ENCODE measurements at regions not wholly inside any gene's neighbourhood (a gene's known extent, or its start where the extent isn't known, plus 50 kb on each side); places are given as distances from the start of the nearest gene placed in this dataset.
A peak's percentile ranks its signal among the peaks of the same experiment; 100 is the strongest.
"Not testable (repeated sequence)": the region's sequence is repeated elsewhere in the genome, so short reads cannot be mapped to it uniquely, and the experiment has no call there.

GRCh38 chr2:235394278-235394828, 99.5 kb upstream of the AGAP1 start:
- DNase-seq (ENCODE audit: low read depth, low spot score), result no peak

- no peak for DNase-seq (ENCODE audit: low read depth, low spot score)
Observed at GRCh38 chr2:235396071-235396846, 97.6 kb upstream of the AGAP1 start.

- no peak for DNase-seq (ENCODE audit: low read depth, low spot score)
Observed at GRCh38 chr2:235398321-235398720, 95.5 kb upstream of the AGAP1 start.

GRCh38 chr2:235399895-235400294, 93.9 kb upstream of the AGAP1 start:
- no peak for DNase-seq (ENCODE audit: low read depth, low spot score)

- no peak for DNase-seq (ENCODE audit: low read depth, low spot score)
Observed at GRCh38 chr2:235402422-235402821, 91.4 kb upstream of the AGAP1 start.

- DNase-seq (ENCODE audit: low read depth, low spot score), result no peak
Observed at GRCh38 chr2:235405612-235406361, 88.1 kb upstream of the AGAP1 start.

- no peak for DNase-seq (ENCODE audit: low read depth, low spot score)
Observed at GRCh38 chr2:235406430-235406829, 87.4 kb upstream of the AGAP1 start.

- no peak for DNase-seq (ENCODE audit: low read depth, low spot score)
Observed at GRCh38 chr2:235411905-235412485, 81.8 kb upstream of the AGAP1 start.

GRCh38 chr2:235413064-235413463, 80.8 kb upstream of the AGAP1 start:
- DNase-seq (ENCODE audit: low read depth, low spot score), result no peak

- DNase-seq (ENCODE audit: low read depth, low spot score), result no peak
Observed at GRCh38 chr2:235414422-235414821, 79.4 kb upstream of the AGAP1 start.

- DNase-seq (ENCODE audit: low read depth, low spot score), result peak; percentile 20
Observed at GRCh38 chr2:235416858-235417499, 76.9 kb upstream of the AGAP1 start.

GRCh38 chr2:235418918-235419317, 74.9 kb upstream of the AGAP1 start:
- DNase-seq (ENCODE audit: low read depth, low spot score), result no peak

GRCh38 chr2:235419996-235420395, 73.8 kb upstream of the AGAP1 start:
- DNase-seq (ENCODE audit: low read depth, low spot score), result no peak

- DNase-seq (ENCODE audit: low read depth, low spot score), result no peak
Observed at GRCh38 chr2:235421618-235422017, 72.2 kb upstream of the AGAP1 start.

GRCh38 chr2:235430366-235431083, 63.3 kb upstream of the AGAP1 start:
- no peak for DNase-seq (ENCODE audit: low read depth, low spot score)

GRCh38 chr2:235432741-235433520, 60.9 kb upstream of the AGAP1 start:
- DNase-seq (ENCODE audit: low read depth, low spot score), result no peak

- DNase-seq (ENCODE audit: low read depth, low spot score), result no peak
Observed at GRCh38 chr2:235433860-235434259, 60.0 kb upstream of the AGAP1 start.

- no peak for DNase-seq (ENCODE audit: low read depth, low spot score)
Observed at GRCh38 chr2:235439959-235440662, 53.7 kb upstream of the AGAP1 start.

- not testable (repeated sequence) for DNase-seq (ENCODE audit: low read depth, low spot score)
Observed at GRCh38 chr2:235443580-235443979, 50.3 kb upstream of the AGAP1 start.

Data from smooth muscle cell of the brain vasculature (primary cell).